ENCODE measurements at regions not wholly inside any gene's neighbourhood (a gene's known extent, or its start where the extent isn't known, plus 50 kb on each side); places are given as distances from the start of the nearest gene placed in this dataset.
A peak's percentile ranks its signal among the peaks of the same experiment; 100 is the strongest.

DNA sequence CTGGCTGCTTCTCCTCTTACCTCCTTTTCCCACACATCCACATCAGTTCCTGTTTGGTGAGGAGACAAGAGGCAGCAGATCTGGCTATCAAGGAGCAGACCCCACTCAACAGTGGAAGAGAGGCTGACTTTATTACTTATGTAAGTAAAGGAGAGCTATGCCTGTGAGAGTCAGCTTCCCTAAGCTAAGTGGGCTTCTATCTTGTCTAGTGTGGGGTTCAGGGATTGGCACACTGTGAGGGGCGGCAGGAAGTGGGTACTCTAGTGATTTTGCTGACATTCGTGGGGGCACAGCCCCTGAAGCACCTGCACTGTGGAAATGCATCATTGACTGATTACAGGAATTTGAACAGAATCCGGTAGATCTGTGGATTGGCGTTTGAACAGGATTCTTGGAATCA is 163.5 kb upstream of the IRX1 start:
- Histone ChIP-seq H3K9me3 (ENCODE audit: control insufficient read depth in 2 of 3, insufficient read depth in 1 of 3, low read length in 3 of 3) (no peaks in the 10 kb centered on the region), H3K27me3 (ENCODE audit: control insufficient read depth, insufficient read depth, low read length) (no peaks in the 10 kb centered on the region), H3K27ac (ENCODE audit: low read depth in 2 of 2, low read length in 2 of 2) (no peak overlapping the region), H3K36me3 (ENCODE audit: control insufficient read depth in 2 of 3, insufficient read depth in 3 of 3, low read length in 3 of 3) (no peaks in the 10 kb centered on the region), H3K4me3 (ENCODE audit: low read length in 3 of 3) (no peak overlapping the region), H3K4me1 (ENCODE audit: control insufficient read depth in 2 of 3, insufficient read depth in 2 of 3, low read depth in 1 of 3, low read length in 3 of 3) (no peaks in the 10 kb centered on the region), H3K9ac (ENCODE audit: low read length in 3 of 3) (no peak overlapping the region)
- FAIRE-seq (no peak), DNase-seq (no peak)
- intact Hi-C loops (cut with DNase I) = no loop called here
- TF ChIP-seq, protein P1, sequence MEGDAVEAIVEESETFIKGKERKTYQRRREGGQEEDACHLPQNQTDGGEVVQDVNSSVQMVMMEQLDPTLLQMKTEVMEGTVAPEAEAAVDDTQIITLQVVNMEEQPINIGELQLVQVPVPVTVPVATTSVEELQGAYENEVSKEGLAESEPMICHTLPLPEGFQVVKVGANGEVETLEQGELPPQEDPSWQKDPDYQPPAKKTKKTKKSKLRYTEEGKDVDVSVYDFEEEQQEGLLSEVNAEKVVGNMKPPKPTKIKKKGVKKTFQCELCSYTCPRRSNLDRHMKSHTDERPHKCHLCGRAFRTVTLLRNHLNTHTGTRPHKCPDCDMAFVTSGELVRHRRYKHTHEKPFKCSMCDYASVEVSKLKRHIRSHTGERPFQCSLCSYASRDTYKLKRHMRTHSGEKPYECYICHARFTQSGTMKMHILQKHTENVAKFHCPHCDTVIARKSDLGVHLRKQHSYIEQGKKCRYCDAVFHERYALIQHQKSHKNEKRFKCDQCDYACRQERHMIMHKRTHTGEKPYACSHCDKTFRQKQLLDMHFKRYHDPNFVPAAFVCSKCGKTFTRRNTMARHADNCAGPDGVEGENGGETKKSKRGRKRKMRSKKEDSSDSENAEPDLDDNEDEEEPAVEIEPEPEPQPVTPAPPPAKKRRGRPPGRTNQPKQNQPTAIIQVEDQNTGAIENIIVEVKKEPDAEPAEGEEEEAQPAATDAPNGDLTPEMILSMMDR (IDR thresholded peaks at IDR 0.05; ENCODE audit: borderline replicate concordance, extremely low read depth, insufficient read depth) = no peak

DNA sequence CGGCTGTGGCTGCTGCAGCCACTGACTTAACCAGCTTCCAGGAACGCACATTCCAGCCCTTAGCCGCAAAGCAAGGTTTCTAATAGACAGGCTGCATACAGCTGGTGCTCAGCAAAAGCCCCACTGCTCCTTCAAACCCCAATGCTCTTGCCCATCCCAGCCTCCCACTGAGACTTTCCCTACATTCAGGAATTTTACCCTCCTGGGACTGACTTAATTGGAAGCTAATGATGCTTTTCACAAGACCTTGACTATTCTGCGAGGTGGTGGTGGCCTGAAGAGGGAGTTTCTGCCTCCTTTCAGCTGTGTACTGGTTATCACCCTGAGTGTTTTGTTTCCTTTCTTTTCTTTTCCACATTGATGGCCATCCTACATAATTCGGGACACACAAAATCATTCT is 164.9 kb upstream of the IRX1 start:
- Histone ChIP-seq H3K36me3 (ENCODE audit: control insufficient read depth in 2 of 3, insufficient read depth in 3 of 3, low read length in 3 of 3) (no peaks in the 10 kb centered on the region), H3K4me1 (ENCODE audit: control insufficient read depth in 2 of 3, insufficient read depth in 2 of 3, low read depth in 1 of 3, low read length in 3 of 3) (no peaks in the 10 kb centered on the region), H3K27me3 (ENCODE audit: control insufficient read depth, insufficient read depth, low read length) (no peaks in the 10 kb centered on the region), H3K9ac (ENCODE audit: low read length in 3 of 3) (no peak overlapping the region), H3K4me3 (ENCODE audit: low read length in 3 of 3) (no peak overlapping the region), H3K27ac (ENCODE audit: low read depth in 2 of 2, low read length in 2 of 2) (no peak overlapping the region), H3K9me3 (ENCODE audit: control insufficient read depth in 2 of 3, insufficient read depth in 1 of 3, low read length in 3 of 3) (no peaks in the 10 kb centered on the region)
- DNase-seq (peak in 1 of 5 donors; percentile 7), FAIRE-seq (no peak)
- TF ChIP-seq, protein P1 (IDR thresholded peaks at IDR 0.05; ENCODE audit: borderline replicate concordance, extremely low read depth, insufficient read depth) = no peak
- intact Hi-C loops (cut with DNase I) = no loop called here

DNA sequence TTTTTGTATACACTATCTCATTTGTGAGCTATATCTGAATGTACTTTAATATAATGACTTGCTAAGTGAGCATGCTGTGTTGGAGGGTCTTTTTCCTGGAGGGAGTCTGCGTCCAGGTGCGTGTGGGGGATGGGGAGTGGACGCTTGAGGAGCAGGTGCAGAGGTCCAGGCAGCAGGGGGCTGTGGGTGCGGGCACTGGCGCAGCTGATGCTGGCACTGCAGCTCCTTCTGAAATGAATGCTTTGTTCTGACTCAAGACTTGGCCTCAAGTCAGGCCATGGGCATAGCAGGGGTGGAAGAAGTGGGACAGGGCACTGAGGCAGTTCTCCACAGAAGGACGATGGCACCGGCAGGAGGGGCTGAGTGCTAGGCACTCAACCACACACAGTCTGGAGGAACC is 165.7 kb upstream of the IRX1 start:
- Histone ChIP-seq H3K27ac (ENCODE audit: low read depth in 2 of 2, low read length in 2 of 2) (no peak overlapping the region), H3K27me3 (ENCODE audit: control insufficient read depth, insufficient read depth, low read length) (no peaks in the 10 kb centered on the region), H3K4me1 (ENCODE audit: control insufficient read depth in 2 of 3, insufficient read depth in 2 of 3, low read depth in 1 of 3, low read length in 3 of 3) (no peaks in the 10 kb centered on the region), H3K9ac (ENCODE audit: low read length in 3 of 3) (no peak overlapping the region), H3K36me3 (ENCODE audit: control insufficient read depth in 2 of 3, insufficient read depth in 3 of 3, low read length in 3 of 3) (no peaks in the 10 kb centered on the region), H3K4me3 (ENCODE audit: low read length in 3 of 3) (no peak overlapping the region), H3K9me3 (ENCODE audit: control insufficient read depth in 2 of 3, insufficient read depth in 1 of 3, low read length in 3 of 3) (no peaks in the 10 kb centered on the region)
- DNase-seq (no peak), FAIRE-seq (no peak)
- intact Hi-C loops (cut with DNase I) = no loop called here
- TF ChIP-seq, protein P1 (IDR thresholded peaks at IDR 0.05; ENCODE audit: borderline replicate concordance, extremely low read depth, insufficient read depth) = no peak

DNA sequence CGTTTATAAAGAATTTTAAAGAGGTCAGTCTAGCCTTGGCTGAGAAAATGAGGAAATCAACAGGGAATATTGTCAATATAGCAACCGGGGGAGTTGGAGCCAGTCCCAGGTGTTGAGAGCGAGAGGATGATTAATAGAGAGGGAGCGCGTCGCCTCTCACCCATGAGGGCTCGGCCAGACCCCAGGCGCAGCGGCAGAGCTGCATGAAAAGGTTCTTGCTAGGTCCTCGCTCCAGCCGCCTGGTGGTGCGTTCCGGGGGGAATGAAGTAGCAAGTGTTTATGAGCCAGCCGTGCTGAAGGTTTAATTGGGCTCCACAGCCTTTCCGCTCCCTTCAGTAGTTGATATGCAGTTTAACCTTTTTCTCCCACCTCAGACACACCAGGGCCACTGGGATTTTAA is 167.3 kb upstream of the IRX1 start:
- DNase-seq (peak in 4 of 5 donors; percentile 61 to 81 (median 77)), FAIRE-seq (no peak)
- no peak overlapping the region for H3K4me3 ChIP-seq (ENCODE audit: low read length in 3 of 3)
- intact Hi-C loops (cut with DNase I) = no loop called here
- no peaks in the 10 kb centered on the region for H3K27me3 ChIP-seq (ENCODE audit: control insufficient read depth, insufficient read depth, low read length)
- H3K9ac ChIP-seq (ENCODE audit: low read length in 3 of 3) = no peak overlapping the region
- H3K4me1 ChIP-seq (ENCODE audit: control insufficient read depth in 2 of 3, insufficient read depth in 2 of 3, low read depth in 1 of 3, low read length in 3 of 3) = no peaks in the 10 kb centered on the region
- TF ChIP-seq, protein P1 (IDR thresholded peaks at IDR 0.05; ENCODE audit: borderline replicate concordance, extremely low read depth, insufficient read depth) = no peak
- H3K9me3 ChIP-seq (ENCODE audit: control insufficient read depth in 2 of 3, insufficient read depth in 1 of 3, low read length in 3 of 3) = peaks cover 0 to under 1% (median 0%) of the 10 kb centered on the region in 3 donors
- H3K27ac ChIP-seq (ENCODE audit: low read depth in 2 of 2, low read length in 2 of 2) = no peak overlapping the region
- H3K36me3 ChIP-seq (ENCODE audit: control insufficient read depth in 2 of 3, insufficient read depth in 3 of 3, low read length in 3 of 3) = no peaks in the 10 kb centered on the region
